ENCODE measurements at regions not wholly inside any gene's neighbourhood (a gene's known extent, or its start where the extent isn't known, plus 50 kb on each side); places are given as distances from the start of the nearest gene placed in this dataset.

GRCh38 chr9:32708480-32709150 is 73.1 kb upstream of the TAF1L start:
- no peak overlapping the region for H3K9ac ChIP-seq (ENCODE audit: low read length)
- no peak overlapping the region for H3K4me3 ChIP-seq (ENCODE audit: low read length)
- no peaks in the 10 kb centered on the region for H3K9me3 ChIP-seq (ENCODE audit: low read length)
- no peak overlapping the region for H3K27ac ChIP-seq (ENCODE audit: low read length)
- no peak overlapping the region for H3K4me2 ChIP-seq (ENCODE audit: low read depth, low read length, poor library complexity, severe bottlenecking)
- no peaks in the 10 kb centered on the region for H3K36me3 ChIP-seq (ENCODE audit: insufficient read depth, low read length)
- no peak overlapping the region for H2AFZ ChIP-seq (ENCODE audit: low read length)
- H3K9me2 ChIP-seq (replicated peaks; ENCODE audit: insufficient read depth, low read length), result no peaks in the 10 kb centered on the region
- H3K4me1 ChIP-seq (ENCODE audit: low read length), result peaks cover 4% of the 10 kb centered on the region; the same call in 1 of the 2 replicates
- DNase-seq, result peak; percentile 31
- no peaks in the 10 kb centered on the region for H3K79me2 ChIP-seq (ENCODE audit: low read length)
- no peaks in the 10 kb centered on the region for H3K27me3 ChIP-seq (ENCODE audit: low read length)
- H4K20me1 ChIP-seq (ENCODE audit: insufficient read depth, low read depth, low read length), result no peaks in the 10 kb centered on the region

GRCh38 chr9:32709871-32710270 is 73.5 kb upstream of the TMEM215 start:
- Histone ChIP-seq H3K4me2 (ENCODE audit: low read depth, low read length, poor library complexity, severe bottlenecking) (no peak overlapping the region), H3K4me1 (ENCODE audit: low read length) (peaks cover 4% of the 10 kb centered on the region; the same call in 1 of the 2 replicates), H4K20me1 (ENCODE audit: insufficient read depth, low read depth, low read length) (no peaks in the 10 kb centered on the region), H2AFZ (ENCODE audit: low read length) (no peak overlapping the region), H3K36me3 (ENCODE audit: insufficient read depth, low read length) (no peaks in the 10 kb centered on the region), H3K4me3 (ENCODE audit: low read length) (no peak overlapping the region), H3K27ac (ENCODE audit: low read length) (no peak overlapping the region), H3K9me2 (replicated peaks; ENCODE audit: insufficient read depth, low read length) (no peaks in the 10 kb centered on the region), H3K9ac (ENCODE audit: low read length) (no peak overlapping the region), H3K79me2 (ENCODE audit: low read length) (no peaks in the 10 kb centered on the region), H3K27me3 (ENCODE audit: low read length) (no peaks in the 10 kb centered on the region), H3K9me3 (ENCODE audit: low read length) (no peaks in the 10 kb centered on the region)
- peak; percentile 24 for DNase-seq

- no peaks in the 10 kb centered on the region for H4K20me1 ChIP-seq (ENCODE audit: insufficient read depth, low read depth, low read length)
- H3K9me2 ChIP-seq (replicated peaks; ENCODE audit: insufficient read depth, low read length), result no peaks in the 10 kb centered on the region
- H3K36me3 ChIP-seq (ENCODE audit: insufficient read depth, low read length), result no peaks in the 10 kb centered on the region
- no peak overlapping the region for H3K4me2 ChIP-seq (ENCODE audit: low read depth, low read length, poor library complexity, severe bottlenecking)
- no peaks in the 10 kb centered on the region for H3K27me3 ChIP-seq (ENCODE audit: low read length)
- no peaks in the 10 kb centered on the region for H3K79me2 ChIP-seq (ENCODE audit: low read length)
- H3K9ac ChIP-seq (ENCODE audit: low read length), result no peak overlapping the region
- no peak overlapping the region for H3K4me3 ChIP-seq (ENCODE audit: low read length)
- no peak for DNase-seq
- no peak overlapping the region for H2AFZ ChIP-seq (ENCODE audit: low read length)
- H3K4me1 ChIP-seq (ENCODE audit: low read length), result no peaks in the 10 kb centered on the region
- H3K9me3 ChIP-seq (ENCODE audit: low read length), result no peaks in the 10 kb centered on the region
- H3K27ac ChIP-seq (ENCODE audit: low read length), result no peak overlapping the region
Observed at GRCh38 chr9:32716425-32716824, 66.9 kb upstream of the TMEM215 start.

- no peaks in the 10 kb centered on the region for H3K9me3 ChIP-seq (ENCODE audit: low read length)
- no peak for DNase-seq
- no peak overlapping the region for H3K4me3 ChIP-seq (ENCODE audit: low read length)
- H3K4me1 ChIP-seq (ENCODE audit: low read length), result no peaks in the 10 kb centered on the region
- no peaks in the 10 kb centered on the region for H3K9me2 ChIP-seq (replicated peaks; ENCODE audit: insufficient read depth, low read length)
- H3K9ac ChIP-seq (ENCODE audit: low read length), result no peak overlapping the region
- no peaks in the 10 kb centered on the region for H3K27me3 ChIP-seq (ENCODE audit: low read length)
- no peak overlapping the region for H2AFZ ChIP-seq (ENCODE audit: low read length)
- H3K4me2 ChIP-seq (ENCODE audit: low read depth, low read length, poor library complexity, severe bottlenecking), result no peak overlapping the region
- H3K36me3 ChIP-seq (ENCODE audit: insufficient read depth, low read length), result no peaks in the 10 kb centered on the region
- no peaks in the 10 kb centered on the region for H3K79me2 ChIP-seq (ENCODE audit: low read length)
- no peaks in the 10 kb centered on the region for H4K20me1 ChIP-seq (ENCODE audit: insufficient read depth, low read depth, low read length)
- H3K27ac ChIP-seq (ENCODE audit: low read length), result no peak overlapping the region
Observed at GRCh38 chr9:32716955-32717543, 66.3 kb upstream of the TMEM215 start.

- Histone ChIP-seq H3K4me2 (ENCODE audit: low read depth, low read length, poor library complexity, severe bottlenecking) (no peak overlapping the region), H3K4me3 (ENCODE audit: low read length) (no peak overlapping the region), H3K27me3 (ENCODE audit: low read length) (no peaks in the 10 kb centered on the region), H3K36me3 (ENCODE audit: insufficient read depth, low read length) (no peaks in the 10 kb centered on the region), H3K79me2 (ENCODE audit: low read length) (no peaks in the 10 kb centered on the region), H3K9me2 (replicated peaks; ENCODE audit: insufficient read depth, low read length) (no peaks in the 10 kb centered on the region), H3K4me1 (ENCODE audit: low read length) (no peaks in the 10 kb centered on the region), H3K27ac (ENCODE audit: low read length) (no peak overlapping the region), H4K20me1 (ENCODE audit: insufficient read depth, low read depth, low read length) (no peaks in the 10 kb centered on the region), H3K9me3 (ENCODE audit: low read length) (no peaks in the 10 kb centered on the region), H2AFZ (ENCODE audit: low read length) (no peak overlapping the region), H3K9ac (ENCODE audit: low read length) (no peak overlapping the region)
- no peak for DNase-seq
Observed at GRCh38 chr9:32722704-32723103, 60.6 kb upstream of the TMEM215 start.

GRCh38 chr9:32723789-32724325 is 59.5 kb upstream of the TMEM215 start:
- no peaks in the 10 kb centered on the region for H3K9me2 ChIP-seq (replicated peaks; ENCODE audit: insufficient read depth, low read length)
- no peak overlapping the region for H3K9ac ChIP-seq (ENCODE audit: low read length)
- no peak overlapping the region for H2AFZ ChIP-seq (ENCODE audit: low read length)
- no peak overlapping the region for H3K27ac ChIP-seq (ENCODE audit: low read length)
- H3K79me2 ChIP-seq (ENCODE audit: low read length), result no peaks in the 10 kb centered on the region
- H3K27me3 ChIP-seq (ENCODE audit: low read length), result no peaks in the 10 kb centered on the region
- H3K36me3 ChIP-seq (ENCODE audit: insufficient read depth, low read length), result no peaks in the 10 kb centered on the region
- H3K4me2 ChIP-seq (ENCODE audit: low read depth, low read length, poor library complexity, severe bottlenecking), result no peak overlapping the region
- H3K4me3 ChIP-seq (ENCODE audit: low read length), result no peak overlapping the region
- no peak for DNase-seq
- H3K9me3 ChIP-seq (ENCODE audit: low read length), result no peaks in the 10 kb centered on the region
- H3K4me1 ChIP-seq (ENCODE audit: low read length), result no peaks in the 10 kb centered on the region
- no peaks in the 10 kb centered on the region for H4K20me1 ChIP-seq (ENCODE audit: insufficient read depth, low read depth, low read length)

GRCh38 chr9:32725066-32725860 is 58.1 kb upstream of the TMEM215 start:
- Histone ChIP-seq H3K27ac (ENCODE audit: low read length) (no peak overlapping the region), H3K36me3 (ENCODE audit: insufficient read depth, low read length) (no peaks in the 10 kb centered on the region), H3K4me2 (ENCODE audit: low read depth, low read length, poor library complexity, severe bottlenecking) (no peak overlapping the region), H3K27me3 (ENCODE audit: low read length) (no peaks in the 10 kb centered on the region), H2AFZ (ENCODE audit: low read length) (no peak overlapping the region), H3K9me2 (replicated peaks; ENCODE audit: insufficient read depth, low read length) (no peaks in the 10 kb centered on the region), H3K9me3 (ENCODE audit: low read length) (no peaks in the 10 kb centered on the region), H3K9ac (ENCODE audit: low read length) (no peak overlapping the region), H3K79me2 (ENCODE audit: low read length) (no peaks in the 10 kb centered on the region), H3K4me1 (ENCODE audit: low read length) (no peaks in the 10 kb centered on the region), H4K20me1 (ENCODE audit: insufficient read depth, low read depth, low read length) (no peaks in the 10 kb centered on the region), H3K4me3 (ENCODE audit: low read length) (no peak overlapping the region)
- no peak for DNase-seq

GRCh38 chr9:32728181-32728580 is 55.2 kb upstream of the TMEM215 start:
- H3K9me2 ChIP-seq (replicated peaks; ENCODE audit: insufficient read depth, low read length), result no peaks in the 10 kb centered on the region
- no peak overlapping the region for H3K4me3 ChIP-seq (ENCODE audit: low read length)
- H4K20me1 ChIP-seq (ENCODE audit: insufficient read depth, low read depth, low read length), result no peaks in the 10 kb centered on the region
- no peak overlapping the region for H3K9ac ChIP-seq (ENCODE audit: low read length)
- H3K9me3 ChIP-seq (ENCODE audit: low read length), result no peaks in the 10 kb centered on the region
- no peaks in the 10 kb centered on the region for H3K36me3 ChIP-seq (ENCODE audit: insufficient read depth, low read length)
- no peaks in the 10 kb centered on the region for H3K27me3 ChIP-seq (ENCODE audit: low read length)
- no peak overlapping the region for H2AFZ ChIP-seq (ENCODE audit: low read length)
- H3K27ac ChIP-seq (ENCODE audit: low read length), result no peak overlapping the region
- H3K4me1 ChIP-seq (ENCODE audit: low read length), result no peaks in the 10 kb centered on the region
- H3K79me2 ChIP-seq (ENCODE audit: low read length), result no peaks in the 10 kb centered on the region
- DNase-seq, result no peak
- no peak overlapping the region for H3K4me2 ChIP-seq (ENCODE audit: low read depth, low read length, poor library complexity, severe bottlenecking)
